Upper lobe of left lung (tissue), 4 donors: ENCODE measurements at regions not wholly inside any gene's neighbourhood (a gene's known extent, or its start where the extent isn't known, plus 50 kb on each side); places are given as distances from the start of the nearest gene placed in this dataset.

Experiments
- CTCF ChIP-seq, 6 experiments: fragments of 450-650 bp in 4 of 6; fragments of 200-600 bp in 2 of 6; sonication (generic) in 2 of 6; IDR thresholded peaks; one replicate each; pipeline ENCODE4 v1.5.1; 2016 to 2019; ENCODE audit warnings: antibody characterized with exemption in 6 of 6
- EP300 ChIP-seq, 4 donors: sonication (generic); formaldehyde crosslinking; IDR thresholded peaks; one replicate each; pipeline ENCODE4 v1.5.1; 2017; ENCODE audit warnings: antibody characterized with exemption in 4 of 4, control low read depth in 2 of 4

GRCh38 chr22:48781391-48781790 lies 1046.3 kb downstream of the BRD1 start:
- no peak for TF ChIP-seq CTCF (IDR thresholded peaks at IDR 0.05)
- no peak for TF ChIP-seq EP300 (IDR thresholded peaks at IDR 0.05)
